ENCODE measurements at regions not wholly inside any gene's neighbourhood (a gene's known extent, or its start where the extent isn't known, plus 50 kb on each side); places are given as distances from the start of the nearest gene placed in this dataset.

- TF ChIP-seq, protein P1, sequence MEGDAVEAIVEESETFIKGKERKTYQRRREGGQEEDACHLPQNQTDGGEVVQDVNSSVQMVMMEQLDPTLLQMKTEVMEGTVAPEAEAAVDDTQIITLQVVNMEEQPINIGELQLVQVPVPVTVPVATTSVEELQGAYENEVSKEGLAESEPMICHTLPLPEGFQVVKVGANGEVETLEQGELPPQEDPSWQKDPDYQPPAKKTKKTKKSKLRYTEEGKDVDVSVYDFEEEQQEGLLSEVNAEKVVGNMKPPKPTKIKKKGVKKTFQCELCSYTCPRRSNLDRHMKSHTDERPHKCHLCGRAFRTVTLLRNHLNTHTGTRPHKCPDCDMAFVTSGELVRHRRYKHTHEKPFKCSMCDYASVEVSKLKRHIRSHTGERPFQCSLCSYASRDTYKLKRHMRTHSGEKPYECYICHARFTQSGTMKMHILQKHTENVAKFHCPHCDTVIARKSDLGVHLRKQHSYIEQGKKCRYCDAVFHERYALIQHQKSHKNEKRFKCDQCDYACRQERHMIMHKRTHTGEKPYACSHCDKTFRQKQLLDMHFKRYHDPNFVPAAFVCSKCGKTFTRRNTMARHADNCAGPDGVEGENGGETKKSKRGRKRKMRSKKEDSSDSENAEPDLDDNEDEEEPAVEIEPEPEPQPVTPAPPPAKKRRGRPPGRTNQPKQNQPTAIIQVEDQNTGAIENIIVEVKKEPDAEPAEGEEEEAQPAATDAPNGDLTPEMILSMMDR (conservative IDR thresholded peaks at IDR 0.05), result no peak
- TF ChIP-seq EZH2 (IDR thresholded peaks at IDR 0.05; ENCODE audit: low read depth), result no peak
Observed at GRCh38 chr4:122512430-122512829, 55.9 kb upstream of the IL2 start.

All from PC-9 (cell line).